Epithelial cell of esophagus (primary cell): ENCODE measurements at regions not wholly inside any gene's neighbourhood (a gene's known extent, or its start where the extent isn't known, plus 50 kb on each side); places are given as distances from the start of the nearest gene placed in this dataset.

Experiments used
- DNase-seq: peaks from one replicate; pipeline ENCODE4 v3.0.0; 2010; ENCODE audit warnings: low read depth
- H3K4me3 ChIP-seq: 2 replicates; pipeline ENCODE4 v1.5.1; 2011; ENCODE audit warnings: mild to moderate bottlenecking, low read length, control low read depth
- CTCF ChIP-seq: IDR thresholded peaks from 2 replicates; pipeline ENCODE4 v1.5.1; 2011; ENCODE audit warnings: low read depth, mild to moderate bottlenecking, low read length, control low read depth, inconsistent platforms; ENCODE audit not compliant: insufficient read depth; ENCODE audit errors: missing control alignments

GRCh38 chr3:40872258-40872920 lies 326.9 kb upstream of the CTNNB1 start:
- no peak overlapping the region for H3K4me3 ChIP-seq
- TF ChIP-seq CTCF = no peak
- DNase-seq = no peak

- DNase-seq = no peak
- no peak overlapping the region for H3K4me3 ChIP-seq
- TF ChIP-seq CTCF = no peak
Observed at GRCh38 chr3:40873476-40873875, 325.8 kb upstream of the CTNNB1 start.

GRCh38 chr3:40873934-40874699 lies 325.2 kb upstream of the CTNNB1 start:
- no peak overlapping the region for H3K4me3 ChIP-seq
- DNase-seq = no peak
- no peak for TF ChIP-seq CTCF

GRCh38 chr3:40875581-40875980 lies 323.7 kb upstream of the CTNNB1 start:
- TF ChIP-seq CTCF = no peak
- DNase-seq = no peak
- H3K4me3 ChIP-seq = no peak overlapping the region

GRCh38 chr3:40876009-40876408 lies 323.3 kb upstream of the CTNNB1 start:
- DNase-seq = no peak
- no peak for TF ChIP-seq CTCF
- H3K4me3 ChIP-seq = no peak overlapping the region

GRCh38 chr3:40876496-40876895 lies 322.8 kb upstream of the CTNNB1 start:
- no peak for DNase-seq
- TF ChIP-seq CTCF = no peak

More at GRCh38 chr3:40876496-40876895, 322.8 kb upstream of the CTNNB1 start:
- H3K4me3 ChIP-seq = no peak overlapping the region
